HCT116 (cell line): ENCODE measurements at regions not wholly inside any gene's neighbourhood (a gene's known extent, or its start where the extent isn't known, plus 50 kb on each side); places are given as distances from the start of the nearest gene placed in this dataset.

ENCODE experiments used
- ATAC-seq: fragments of 200-7000 bp; cut with Tn5 transposase; 2 replicates; pipeline ENCODE4 v1.9.1; 2020; ENCODE audit warnings: mild to moderate bottlenecking, moderate library complexity
- BruUV-seq: library from RNA; stranded (reverse); fragments of 400-500 nt; replicated peaks from 2 replicates; lab custom pipeline; 2021; lab: Mats Ljungman, UMichigan
- CTCF ChIA-PET: fragments of 300-600 bp; sonication (Branson Sonifier 250); formaldehyde crosslinking; loops from one replicate; lab custom pipeline; 2021; ENCODE audit warnings: antibody characterized with exemption; lab: Charles Lee
- POLR2A ChIA-PET: fragments of 300-600, 350-600 bp; sonication (Branson Sonifier 250); formaldehyde crosslinking; loops from one replicate; lab custom pipeline; 2021; ENCODE audit warnings: antibody characterized with exemption; lab: Charles Lee
- RAD21 ChIA-PET, 2 experiments: fragments of 300-600 bp; sonication (Branson Sonifier 250); formaldehyde crosslinking; loops; one replicate each; lab custom pipeline; 2023; ENCODE audit warnings: low total read pairs in 2 of 2; ENCODE audit not compliant: uncharacterized antibody in 2 of 2, unreplicated experiment in 2 of 2, low non-redundant PET in 1 of 2; lab: Charles Lee
- DNase-seq: peaks from one replicate; pipeline ENCODE4 v3.0.0-alpha.2; 2010; ENCODE audit warnings: low read depth, low spot score
- H2AFZ ChIP-seq: fragments of 200-600 bp; shearing (Covaris generic), sonication (generic); 2 replicates; pipeline ENCODE4 v1.6.1; 2017; ENCODE audit warnings: low read depth, mixed run types, mixed read lengths, antibody characterized with exemption, low read length; ENCODE audit not compliant: poor library complexity, severe bottlenecking
- H3K27ac ChIP-seq: 2 replicates; pipeline ENCODE4 v1.5.1; 2012; ENCODE audit warnings: low read depth, low read length
- H3K27me3 ChIP-seq: fragments of 200-600 bp; sonication (generic); 2 replicates; pipeline ENCODE4 v1.6.1; 2016; ENCODE audit warnings: mixed run types, low read length, mixed read lengths; ENCODE audit not compliant: insufficient read depth
- H3K36me3 ChIP-seq, 2 experiments: fragments of 200-500 bp in 1 of 2; fragments of 200-600 bp in 1 of 2; sonication (Bioruptor generic) in 1 of 2; sonication (generic) in 1 of 2; 2 replicates each; pipeline versions ENCODE4 v1.5.1 to v1.6.1; 2014 to 2016; ENCODE audit warnings: low read length in 2 of 2, inconsistent platforms in 1 of 2, mixed read lengths in 1 of 2, mixed run types in 1 of 2; ENCODE audit not compliant: insufficient read depth in 2 of 2, control insufficient read depth in 1 of 2
- H3K4me1 ChIP-seq, 2 experiments: fragments of 200-600 bp in 1 of 2; sonication (generic) in 1 of 2; 2 replicates each; pipeline versions ENCODE4 v1.5.1 to v1.6.1; 2012 to 2017; ENCODE audit warnings: low read length in 2 of 2, inconsistent platforms in 1 of 2, mild to moderate bottlenecking in 1 of 2, mixed read lengths in 1 of 2, mixed run types in 1 of 2, moderate library complexity in 1 of 2; ENCODE audit not compliant: insufficient read depth in 2 of 2, control insufficient read depth in 1 of 2
- H3K4me2 ChIP-seq: fragments of 200-600 bp; sonication (generic); 2 replicates; pipeline ENCODE4 v1.6.1; 2017; ENCODE audit warnings: mixed run types, low read length, mixed read lengths
- H3K4me3 ChIP-seq, 2 experiments: fragments of 200-600 bp in 1 of 2; sonication (generic) in 1 of 2; replicated peaks in 1 of 2; 2 replicates each; pipeline ENCODE4 v1.5.1; 2011 to 2016; ENCODE audit warnings: low read length in 2 of 2, control low read depth in 1 of 2, low read depth in 1 of 2, mild to moderate bottlenecking in 1 of 2, mixed read lengths in 1 of 2, mixed run types in 1 of 2
- H3K79me2 ChIP-seq: fragments of 200-600 bp; sonication (generic); 2 replicates; pipeline ENCODE4 v1.6.1; 2017; ENCODE audit warnings: mild to moderate bottlenecking, mixed run types, low read length, moderate library complexity, mixed read lengths; ENCODE audit not compliant: insufficient read depth
- H3K9ac ChIP-seq: fragments of 200-600 bp; sonication (generic); 2 replicates; pipeline ENCODE4 v1.6.1; 2016; ENCODE audit warnings: low read length, mixed read lengths
- H3K9me2 ChIP-seq: fragments of 200-600 bp; sonication (generic), shearing (Covaris generic); 2 replicates; pipeline ENCODE4 v1.6.1; 2017; ENCODE audit warnings: mixed run types, mild to moderate bottlenecking, moderate library complexity; ENCODE audit not compliant: insufficient read depth
- H3K9me3 ChIP-seq, 2 experiments: fragments of 200-500 bp in 1 of 2; fragments of 200-600 bp in 1 of 2; sonication (Bioruptor generic) in 1 of 2; sonication (generic) in 1 of 2; 2 replicates each; pipeline ENCODE4 v1.6.1; 2014 to 2017; ENCODE audit warnings: low read length in 2 of 2, mixed read lengths in 2 of 2, inconsistent platforms in 1 of 2, low read depth in 1 of 2, mild to moderate bottlenecking in 1 of 2, mixed run types in 1 of 2, moderate library complexity in 1 of 2; ENCODE audit not compliant: control insufficient read depth in 1 of 2, insufficient read depth in 1 of 2
- H4K20me1 ChIP-seq: fragments of 200-600 bp; sonication (generic), shearing (Covaris generic); 2 replicates; pipeline ENCODE4 v1.6.1; 2017; ENCODE audit warnings: mixed run types, mild to moderate bottlenecking, moderate library complexity; ENCODE audit not compliant: insufficient read depth
- ATF3 ChIP-seq: IDR thresholded peaks from 2 replicates; pipeline ENCODE4 v1.6.1; 2012
- CBX3 ChIP-seq: IDR thresholded peaks from 2 replicates; pipeline ENCODE4 v1.6.1; 2012; ENCODE audit warnings: low read depth
- CEBPB ChIP-seq: IDR thresholded peaks from 2 replicates; pipeline ENCODE4 v1.6.1; 2012; ENCODE audit warnings: low read depth
- EGR1 ChIP-seq: IDR thresholded peaks from 2 replicates; pipeline ENCODE4 v1.6.1; 2012; ENCODE audit warnings: low read depth
- ELF1 ChIP-seq: IDR thresholded peaks from 2 replicates; pipeline ENCODE4 v1.6.1; 2012; ENCODE audit warnings: low read depth, borderline replicate concordance
- JUND ChIP-seq: IDR thresholded peaks from 2 replicates; pipeline ENCODE4 v1.6.1; 2012
- MAX ChIP-seq: IDR thresholded peaks from 2 replicates; pipeline ENCODE4 v1.6.1; 2012
- POLR2AphosphoS5 ChIP-seq: IDR thresholded peaks from 2 replicates; pipeline ENCODE4 v1.6.1; 2011; ENCODE audit warnings: mild to moderate bottlenecking, low read depth, low read length, moderate library complexity
- RAD21 ChIP-seq: IDR thresholded peaks from 2 replicates; pipeline ENCODE4 v1.6.1; 2012; ENCODE audit warnings: low read depth, mild to moderate bottlenecking
- SIN3A ChIP-seq: IDR thresholded peaks from 2 replicates; pipeline ENCODE4 v1.6.1; 2012; ENCODE audit warnings: low read depth
- SP1 ChIP-seq: IDR thresholded peaks from 2 replicates; pipeline ENCODE4 v1.6.1; 2012; ENCODE audit warnings: low read depth
- SRF ChIP-seq: IDR thresholded peaks from 2 replicates; pipeline ENCODE4 v1.6.1; 2012; ENCODE audit warnings: low read depth
- TCF7L2 ChIP-seq: IDR thresholded peaks from 2 replicates; pipeline ENCODE4 v1.7.0; 2011; ENCODE audit warnings: borderline replicate concordance, inconsistent platforms; ENCODE audit not compliant: insufficient read depth, insufficient read length; ENCODE audit errors: extremely low read depth
- ZFX ChIP-seq: fragments of 450-650 bp; IDR thresholded peaks from 2 replicates; pipeline ENCODE4 v1.6.1; 2017
- ZNF274 ChIP-seq: fragments of 200-500 bp; sonication (Bioruptor generic); IDR thresholded peaks from 2 replicates; pipeline ENCODE4 v1.6.1; 2014; ENCODE audit warnings: mild to moderate bottlenecking, low read depth, low read length, inconsistent platforms
- intact Hi-C: fragments of 100-400 bp; cut with micrococcal nuclease; formaldehyde crosslinking; loops from 2 replicates; pipeline ENCODE4 v1.10.0; 2022

GRCh38 chr9:80383331-80383730 lies 811.6 kb downstream of the TLE4 start:
- no peaks in the 10 kb centered on the region for H4K20me1 ChIP-seq
- POLR2A ChIA-PET = no interaction called here
- TF ChIP-seq TCF7L2 = no peak
- TF ChIP-seq ELF1 = no peak
- TF ChIP-seq EGR1 = no peak
- TF ChIP-seq JUND = no peak
- no peak for TF ChIP-seq SP1
- no peak for TF ChIP-seq ATF3
- TF ChIP-seq MAX = no peak
- TF ChIP-seq SIN3A = no peak
- TF ChIP-seq ZNF274 = no peak
- no peak for TF ChIP-seq SRF
- TF ChIP-seq RAD21 = no peak
- TF ChIP-seq ZFX = no peak
- TF ChIP-seq CBX3 = no peak
- no peak for TF ChIP-seq CEBPB
- no peak for TF ChIP-seq POLR2AphosphoS5
- no TSS peak for BruUV-seq
- no peak overlapping the region for H2AFZ ChIP-seq
- H3K4me1 ChIP-seq = no peaks in the 10 kb centered on the region
- no peak overlapping the region for H3K9ac ChIP-seq
- intact Hi-C loops = no loop called here
- no peak overlapping the region for H3K4me3 ChIP-seq
- CTCF ChIA-PET = no interaction called here
- no peaks in the 10 kb centered on the region for H3K27me3 ChIP-seq
- DNase-seq (no peak), ATAC-seq (no peak)
- RAD21 ChIA-PET = no interaction called here
- no peak overlapping the region for H3K27ac ChIP-seq
- H3K79me2 ChIP-seq = no peaks in the 10 kb centered on the region
- no peaks in the 10 kb centered on the region for H3K9me2 ChIP-seq
- peaks cover 0 to 6% of the 10 kb centered on the region in 2 experiments; a peak in 2 of 4 replicates for H3K9me3 ChIP-seq
- H3K36me3 ChIP-seq = no peaks in the 10 kb centered on the region
- H3K4me2 ChIP-seq = no peak overlapping the region
